ENCODE measurements at regions not wholly inside any gene's neighbourhood (a gene's known extent, or its start where the extent isn't known, plus 50 kb on each side); places are given as distances from the start of the nearest gene placed in this dataset.

- TF ChIP-seq CTCF (IDR thresholded peaks at IDR 0.05), result no peak
- no peak for TF ChIP-seq POLR2A (IDR thresholded peaks at IDR 0.05)
Observed at GRCh38 chr3:189537135-189537534, 94.1 kb upstream of the TP63 start.
